GM11168 (cell line): ENCODE measurements at regions not wholly inside any gene's neighbourhood (a gene's known extent, or its start where the extent isn't known, plus 50 kb on each side); places are given as distances from the start of the nearest gene placed in this dataset.

Experiments
- in situ Hi-C: fragments of 300-500 bp; cut with MboI; formaldehyde crosslinking; loops from one replicate; pipeline ENCODE4 v1.12.0; 2022; ENCODE audit warnings: low sequenced_read_pairs; ENCODE audit not compliant: unreplicated experiment

- in situ Hi-C loops = no loop called here
These were observed 322.9 kb downstream of the MATN1 start for GRCh38 chr1:30400507-30400906.

GRCh38 chr1:30399026-30399425, 324.4 kb downstream of the MATN1 start:
- in situ Hi-C loops = no loop called here

- in situ Hi-C loops = no loop called here
These were observed 325.8 kb downstream of the MATN1 start for GRCh38 chr1:30397576-30397975.

- in situ Hi-C loops = no loop called here
These were observed 327.8 kb downstream of the MATN1 start for GRCh38 chr1:30395631-30396030.

- in situ Hi-C loops = no loop called here
These were observed 335.0 kb downstream of the MATN1 start for GRCh38 chr1:30388386-30388785.

GRCh38 chr1:30386156-30386926, 337.0 kb downstream of the MATN1 start:
- in situ Hi-C loops = no loop called here

- in situ Hi-C loops = no loop called here
These were observed 338.0 kb downstream of the MATN1 start for GRCh38 chr1:30385246-30385995.

GRCh38 chr1:30384286-30385245, 338.8 kb downstream of the MATN1 start:
- in situ Hi-C loops = no loop called here

GRCh38 chr1:30383221-30383711, 340.1 kb downstream of the MATN1 start:
- in situ Hi-C loops = no loop called here

GRCh38 chr1:30382496-30382895, 340.9 kb downstream of the MATN1 start:
- in situ Hi-C loops = no loop called here

- in situ Hi-C loops = no loop called here
These were observed 341.6 kb downstream of the MATN1 start for GRCh38 chr1:30381671-30382365.

GRCh38 chr1:30381266-30381665, 342.1 kb downstream of the MATN1 start:
- in situ Hi-C loops = no loop called here

- in situ Hi-C loops = no loop called here
These were observed 342.8 kb downstream of the MATN1 start for GRCh38 chr1:30380625-30380984.

GRCh38 chr1:30379684-30380624, 343.4 kb downstream of the MATN1 start:
- in situ Hi-C loops = no loop called here

- in situ Hi-C loops = no loop called here
These were observed 344.3 kb downstream of the MATN1 start for GRCh38 chr1:30378991-30379581.

- in situ Hi-C loops = no loop called here
These were observed 345.3 kb downstream of the MATN1 start for GRCh38 chr1:30378003-30378596.

GRCh38 chr1:30377230-30378002, 346.0 kb downstream of the MATN1 start:
- in situ Hi-C loops = no loop called here
